ENCODE measurements at regions not wholly inside any gene's neighbourhood (a gene's known extent, or its start where the extent isn't known, plus 50 kb on each side); places are given as distances from the start of the nearest gene placed in this dataset.

DNA sequence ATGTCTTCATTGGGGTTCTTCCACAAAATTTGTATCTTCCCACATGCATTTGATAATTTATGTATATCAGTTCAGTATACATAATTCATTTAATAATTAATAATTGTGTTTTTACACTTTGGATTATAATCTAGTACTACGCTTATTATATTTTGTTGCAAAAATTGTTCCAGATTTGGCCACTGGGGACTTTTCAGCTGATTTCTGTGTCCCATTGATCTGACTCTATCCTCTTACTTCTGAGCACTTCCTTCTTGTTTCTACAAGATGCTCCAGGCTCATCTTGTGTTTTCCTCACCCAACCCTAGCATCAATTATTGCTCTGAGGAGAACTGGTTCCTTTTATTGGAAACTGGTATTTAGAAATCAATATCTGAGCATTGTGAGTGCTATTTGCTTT, 215.3 kb upstream of the CDH19 start:
- H3K4me1 Mint-ChIP-seq (ENCODE audit: unreplicated experiment) = no peaks in the 10 kb centered on the region
- TF ChIP-seq, protein P1, sequence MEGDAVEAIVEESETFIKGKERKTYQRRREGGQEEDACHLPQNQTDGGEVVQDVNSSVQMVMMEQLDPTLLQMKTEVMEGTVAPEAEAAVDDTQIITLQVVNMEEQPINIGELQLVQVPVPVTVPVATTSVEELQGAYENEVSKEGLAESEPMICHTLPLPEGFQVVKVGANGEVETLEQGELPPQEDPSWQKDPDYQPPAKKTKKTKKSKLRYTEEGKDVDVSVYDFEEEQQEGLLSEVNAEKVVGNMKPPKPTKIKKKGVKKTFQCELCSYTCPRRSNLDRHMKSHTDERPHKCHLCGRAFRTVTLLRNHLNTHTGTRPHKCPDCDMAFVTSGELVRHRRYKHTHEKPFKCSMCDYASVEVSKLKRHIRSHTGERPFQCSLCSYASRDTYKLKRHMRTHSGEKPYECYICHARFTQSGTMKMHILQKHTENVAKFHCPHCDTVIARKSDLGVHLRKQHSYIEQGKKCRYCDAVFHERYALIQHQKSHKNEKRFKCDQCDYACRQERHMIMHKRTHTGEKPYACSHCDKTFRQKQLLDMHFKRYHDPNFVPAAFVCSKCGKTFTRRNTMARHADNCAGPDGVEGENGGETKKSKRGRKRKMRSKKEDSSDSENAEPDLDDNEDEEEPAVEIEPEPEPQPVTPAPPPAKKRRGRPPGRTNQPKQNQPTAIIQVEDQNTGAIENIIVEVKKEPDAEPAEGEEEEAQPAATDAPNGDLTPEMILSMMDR (conservative IDR thresholded peaks at IDR 0.05) = peak; percentile 64
- H3K27me3 Mint-ChIP-seq = no peaks in the 10 kb centered on the region
- H3K27ac Mint-ChIP-seq = no peak overlapping the region
- H3K4me3 Mint-ChIP-seq = no peak overlapping the region
- no peaks in the 10 kb centered on the region for H3K36me3 Mint-ChIP-seq
- DNase-seq (ENCODE audit: extremely low spot score, unreplicated experiment) = no peak
- H3K9me3 Mint-ChIP-seq = no peaks in the 10 kb centered on the region

DNA sequence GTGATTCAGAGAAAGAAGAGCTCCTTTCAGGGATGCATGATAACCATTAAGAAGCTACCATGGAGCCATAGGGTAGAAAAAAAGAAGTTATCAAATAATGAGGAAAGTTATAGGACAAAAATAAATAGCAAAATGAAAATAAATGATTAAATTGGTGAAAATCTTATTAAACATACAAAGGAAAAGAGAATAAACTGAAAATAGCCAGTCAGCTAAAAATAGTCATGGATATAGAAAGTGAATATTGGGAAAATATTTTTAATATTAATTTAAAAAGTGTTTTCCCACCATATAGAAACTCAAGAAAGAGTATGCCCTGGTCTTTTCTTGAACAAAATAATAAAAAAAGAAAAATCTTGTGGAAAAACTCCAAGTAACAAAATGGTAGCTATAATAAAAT, 209.2 kb upstream of the CDH19 start:
- H3K9me3 Mint-ChIP-seq = no peaks in the 10 kb centered on the region
- H3K36me3 Mint-ChIP-seq = no peaks in the 10 kb centered on the region
- DNase-seq (ENCODE audit: extremely low spot score, unreplicated experiment) = no peak
- H3K27ac Mint-ChIP-seq = no peak overlapping the region
- no peak overlapping the region for H3K4me3 Mint-ChIP-seq
- peaks cover 3% of the 10 kb centered on the region for H3K27me3 Mint-ChIP-seq
- TF ChIP-seq, protein P1 (conservative IDR thresholded peaks at IDR 0.05) = no peak
- H3K4me1 Mint-ChIP-seq (ENCODE audit: unreplicated experiment) = no peaks in the 10 kb centered on the region

DNA sequence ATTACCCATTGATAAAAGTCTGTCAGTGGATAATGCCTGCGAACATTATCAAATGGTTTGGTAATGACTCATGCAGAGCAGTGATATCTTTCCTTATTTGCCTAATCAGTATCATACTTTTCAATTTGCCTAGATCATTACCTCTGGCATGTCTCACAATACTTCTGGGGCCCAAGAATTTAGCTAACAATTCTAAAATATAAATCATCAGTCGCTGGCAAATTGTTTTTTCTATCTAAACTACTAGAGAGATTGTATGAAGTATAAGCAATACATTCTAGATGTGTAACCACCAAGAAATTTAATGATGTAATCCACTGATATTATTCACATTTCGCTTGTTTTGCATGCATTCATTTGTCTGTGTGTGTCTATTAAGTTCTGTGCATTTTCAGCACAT, 191.2 kb upstream of the CDH19 start:
- H3K36me3 Mint-ChIP-seq = no peaks in the 10 kb centered on the region
- H3K27me3 Mint-ChIP-seq = no peaks in the 10 kb centered on the region
- H3K9me3 Mint-ChIP-seq = no peaks in the 10 kb centered on the region
- peaks cover 4% of the 10 kb centered on the region for H3K4me1 Mint-ChIP-seq (ENCODE audit: unreplicated experiment)
- no peak overlapping the region for H3K4me3 Mint-ChIP-seq
- no peak for DNase-seq (ENCODE audit: extremely low spot score, unreplicated experiment)
- TF ChIP-seq, protein P1 (conservative IDR thresholded peaks at IDR 0.05) = no peak
- no peak overlapping the region for H3K27ac Mint-ChIP-seq

DNA sequence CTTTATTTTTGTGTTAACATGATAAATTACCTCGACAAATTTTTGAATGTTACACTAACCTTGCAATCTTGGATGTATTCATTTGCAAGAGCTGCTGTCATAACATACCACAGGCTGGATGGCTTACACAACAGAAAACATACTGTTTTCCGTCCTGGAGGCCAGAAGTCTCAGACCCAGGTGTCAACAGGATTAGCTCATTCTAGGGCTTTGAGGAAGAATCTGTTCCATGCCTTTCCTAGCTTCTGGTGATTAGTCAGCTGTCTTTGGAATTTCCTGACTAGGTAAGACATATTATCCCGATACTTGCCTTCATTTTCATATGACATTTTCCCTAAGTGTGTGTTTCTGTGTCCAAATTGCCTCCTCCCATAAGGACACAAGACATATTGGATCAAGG, 188.6 kb upstream of the CDH19 start:
- peaks cover 4% of the 10 kb centered on the region for H3K4me1 Mint-ChIP-seq (ENCODE audit: unreplicated experiment)
- TF ChIP-seq, protein P1 (conservative IDR thresholded peaks at IDR 0.05) = no peak
- H3K4me3 Mint-ChIP-seq = no peak overlapping the region
- no peaks in the 10 kb centered on the region for H3K9me3 Mint-ChIP-seq
- no peaks in the 10 kb centered on the region for H3K27me3 Mint-ChIP-seq
- DNase-seq (ENCODE audit: extremely low spot score, unreplicated experiment) = no peak
- H3K36me3 Mint-ChIP-seq = no peaks in the 10 kb centered on the region
- H3K27ac Mint-ChIP-seq = no peak overlapping the region

DNA sequence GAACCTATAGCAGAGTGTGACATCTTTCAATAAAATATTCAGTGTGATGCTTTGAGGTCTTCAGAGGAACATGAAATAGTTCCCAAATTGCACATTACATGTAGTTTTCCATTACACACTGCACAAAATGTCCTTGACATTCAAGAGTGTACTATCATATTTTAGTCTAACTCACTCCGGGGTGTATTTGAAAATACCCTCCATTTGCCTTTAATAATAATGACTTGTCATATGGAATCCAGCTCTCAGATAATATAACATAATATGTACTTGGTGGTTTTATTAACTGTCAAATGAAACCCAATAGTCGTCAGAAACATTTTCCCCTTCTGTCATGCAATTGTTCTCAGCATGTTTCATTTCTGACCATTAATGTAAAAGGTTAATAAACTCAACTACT, 176.7 kb upstream of the CDH19 start:
- no peaks in the 10 kb centered on the region for H3K36me3 Mint-ChIP-seq
- H3K27ac Mint-ChIP-seq = no peak overlapping the region
- H3K9me3 Mint-ChIP-seq = no peaks in the 10 kb centered on the region
- TF ChIP-seq, protein P1 (conservative IDR thresholded peaks at IDR 0.05) = no peak
- no peak overlapping the region for H3K4me3 Mint-ChIP-seq
- H3K4me1 Mint-ChIP-seq (ENCODE audit: unreplicated experiment) = no peaks in the 10 kb centered on the region
- no peak for DNase-seq (ENCODE audit: extremely low spot score, unreplicated experiment)
- no peaks in the 10 kb centered on the region for H3K27me3 Mint-ChIP-seq

DNA sequence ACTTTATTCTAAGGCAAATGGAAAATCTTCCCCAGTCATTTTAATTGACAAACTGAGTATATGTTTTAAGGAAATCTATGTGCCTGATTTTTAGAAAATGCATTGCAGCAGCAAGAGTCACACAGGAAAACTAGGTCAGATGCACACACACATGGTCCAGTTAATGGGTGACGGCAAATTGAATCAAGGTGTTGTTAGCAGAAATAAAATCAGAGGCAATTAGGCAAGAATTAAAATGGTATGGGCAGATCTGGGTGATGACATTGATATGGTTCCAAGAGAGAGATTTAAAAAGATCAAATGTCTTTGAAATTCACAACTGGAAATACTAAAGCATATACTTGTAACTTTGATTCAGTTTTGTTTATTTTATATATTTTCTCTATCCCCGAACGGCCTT, 174.2 kb upstream of the CDH19 start:
- no peaks in the 10 kb centered on the region for H3K27me3 Mint-ChIP-seq
- no peaks in the 10 kb centered on the region for H3K9me3 Mint-ChIP-seq

More for the DNA sequence above, 174.2 kb upstream of the CDH19 start:
- no peak for DNase-seq (ENCODE audit: extremely low spot score, unreplicated experiment)
- Mint-ChIP-seq H3K4me3 (no peak overlapping the region), H3K4me1 (ENCODE audit: unreplicated experiment) (no peaks in the 10 kb centered on the region), H3K27ac (no peak overlapping the region), H3K36me3 (no peaks in the 10 kb centered on the region)
- TF ChIP-seq, protein P1 (conservative IDR thresholded peaks at IDR 0.05) = no peak
